ENCODE measurements at regions not wholly inside any gene's neighbourhood (a gene's known extent, or its start where the extent isn't known, plus 50 kb on each side); places are given as distances from the start of the nearest gene placed in this dataset.

- no peak for TF ChIP-seq POLR2A (IDR thresholded peaks at IDR 0.05)
- TF ChIP-seq, protein P1, sequence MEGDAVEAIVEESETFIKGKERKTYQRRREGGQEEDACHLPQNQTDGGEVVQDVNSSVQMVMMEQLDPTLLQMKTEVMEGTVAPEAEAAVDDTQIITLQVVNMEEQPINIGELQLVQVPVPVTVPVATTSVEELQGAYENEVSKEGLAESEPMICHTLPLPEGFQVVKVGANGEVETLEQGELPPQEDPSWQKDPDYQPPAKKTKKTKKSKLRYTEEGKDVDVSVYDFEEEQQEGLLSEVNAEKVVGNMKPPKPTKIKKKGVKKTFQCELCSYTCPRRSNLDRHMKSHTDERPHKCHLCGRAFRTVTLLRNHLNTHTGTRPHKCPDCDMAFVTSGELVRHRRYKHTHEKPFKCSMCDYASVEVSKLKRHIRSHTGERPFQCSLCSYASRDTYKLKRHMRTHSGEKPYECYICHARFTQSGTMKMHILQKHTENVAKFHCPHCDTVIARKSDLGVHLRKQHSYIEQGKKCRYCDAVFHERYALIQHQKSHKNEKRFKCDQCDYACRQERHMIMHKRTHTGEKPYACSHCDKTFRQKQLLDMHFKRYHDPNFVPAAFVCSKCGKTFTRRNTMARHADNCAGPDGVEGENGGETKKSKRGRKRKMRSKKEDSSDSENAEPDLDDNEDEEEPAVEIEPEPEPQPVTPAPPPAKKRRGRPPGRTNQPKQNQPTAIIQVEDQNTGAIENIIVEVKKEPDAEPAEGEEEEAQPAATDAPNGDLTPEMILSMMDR (IDR thresholded peaks at IDR 0.05) = no peak
- no peak overlapping the region for H3K4me3 ChIP-seq (ENCODE audit: low read depth, poor library complexity, severe bottlenecking)
- no peak for DNase-seq (ENCODE audit: low spot score in 2 of 2)
- 74 to 81% methylated on average over 2 of the region's 2 CpGs for WGBS, 2 donors
- intact Hi-C loops (cut with DNase I; ENCODE audit: low total_unique reads) = no loop called here
These were observed 60.5 kb upstream of the TBX20 start for GRCh38 chr7:35314354-35314753.

DNA sequence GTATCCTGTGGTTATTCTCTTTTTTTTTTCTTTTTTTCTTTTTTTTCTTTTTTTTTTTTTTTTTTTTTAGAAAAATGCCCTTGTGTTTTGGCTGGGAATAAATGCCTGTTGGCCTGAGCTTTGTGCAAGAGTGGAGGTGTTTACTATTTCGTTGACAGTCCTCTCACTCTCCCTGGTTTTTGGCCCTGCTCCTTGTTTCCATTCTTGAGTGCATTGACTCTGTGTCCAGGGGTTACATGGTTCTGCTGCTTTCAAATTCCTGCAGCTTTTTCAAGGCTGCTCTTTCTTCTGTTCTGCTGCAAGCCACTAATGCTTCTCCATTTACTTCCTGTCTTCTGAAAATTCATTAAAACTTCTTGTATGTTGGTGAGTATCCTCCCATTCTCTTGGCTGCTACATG lies 59.7 kb upstream of the TBX20 start:
- no peak overlapping the region for H3K4me3 ChIP-seq (ENCODE audit: low read depth, poor library complexity, severe bottlenecking)
- WGBS, 2 donors = 75% methylated on average over 1 of the region's 1 CpG
- TF ChIP-seq POLR2A (IDR thresholded peaks at IDR 0.05) = no peak
- TF ChIP-seq, protein P1 (IDR thresholded peaks at IDR 0.05) = no peak
- intact Hi-C loops (cut with DNase I; ENCODE audit: low total_unique reads) = no loop called here
- DNase-seq (ENCODE audit: low spot score in 2 of 2) = no peak
